Stimulated activated CD8-positive, alpha-beta memory T cell treated with anti-CD3 and anti-CD28 coated beads, Interleukin-4, amount 100 ng/mL, for 4 hours (primary cell): ENCODE measurements at regions not wholly inside any gene's neighbourhood (a gene's known extent, or its start where the extent isn't known, plus 50 kb on each side); places are given as distances from the start of the nearest gene placed in this dataset.
"Not testable (repeated sequence)": the region's sequence is repeated elsewhere in the genome, so short reads cannot be mapped to it uniquely, and the experiment has no call there.

Source experiments
- DNase-seq, 2 donors: peaks; one replicate each; pipeline ENCODE4 v3.0.0-alpha.2; 2020; ENCODE audit warnings: low read depth in 2 of 2, low spot score in 1 of 2

- peak in 1 of 2 donors; percentile 8 for DNase-seq
Observed at GRCh38 chr1:222009105-222009730, 267.3 kb upstream of the DUSP10 start.

- no peak for DNase-seq
Observed at GRCh38 chr1:222006715-222007114, 264.8 kb upstream of the DUSP10 start.

GRCh38 chr1:222004784-222005183, 262.9 kb upstream of the DUSP10 start:
- no peak for DNase-seq

GRCh38 chr1:222004034-222004433, 262.1 kb upstream of the DUSP10 start:
- no peak for DNase-seq

- no peak for DNase-seq
Observed at GRCh38 chr1:222002503-222002902, 260.6 kb upstream of the DUSP10 start.

GRCh38 chr1:222000131-222000530, 258.2 kb upstream of the DUSP10 start:
- no peak for DNase-seq

- DNase-seq = no peak
Observed at GRCh38 chr1:221998781-221999180, 256.9 kb upstream of the DUSP10 start.

- DNase-seq = no peak
Observed at GRCh38 chr1:221998186-221998612, 256.3 kb upstream of the DUSP10 start.

- DNase-seq = not testable (repeated sequence)
Observed at GRCh38 chr1:221997012-221997411, 255.1 kb upstream of the DUSP10 start.

GRCh38 chr1:221994939-221995338, 253.1 kb upstream of the DUSP10 start:
- DNase-seq = no peak

GRCh38 chr1:221994274-221994698, 252.4 kb upstream of the DUSP10 start:
- DNase-seq = no peak

GRCh38 chr1:221993444-221993948, 251.6 kb upstream of the DUSP10 start:
- DNase-seq = no peak

GRCh38 chr1:221992427-221992826, 250.5 kb upstream of the DUSP10 start:
- DNase-seq = no peak

GRCh38 chr1:221991221-221991620, 249.3 kb upstream of the DUSP10 start:
- no peak for DNase-seq

- DNase-seq = no peak
Observed at GRCh38 chr1:221989741-221990140, 247.9 kb upstream of the DUSP10 start.

- DNase-seq = no peak
Observed at GRCh38 chr1:221988829-221989228, 246.9 kb upstream of the DUSP10 start.

- no peak for DNase-seq
Observed at GRCh38 chr1:221987860-221988520, 246.1 kb upstream of the DUSP10 start.

- no peak for DNase-seq
Observed at GRCh38 chr1:221983444-221983843, 241.6 kb upstream of the DUSP10 start.

- DNase-seq = no peak
Observed at GRCh38 chr1:221981461-221981860, 239.6 kb upstream of the DUSP10 start.

- no peak for DNase-seq
Observed at GRCh38 chr1:221979444-221980032, 237.6 kb upstream of the DUSP10 start.

- not testable (repeated sequence) for DNase-seq
Observed at GRCh38 chr1:221978631-221979334, 236.9 kb upstream of the DUSP10 start.

- DNase-seq = not testable (repeated sequence)
Observed at GRCh38 chr1:221973787-221974186, 231.9 kb upstream of the DUSP10 start.
